Karpas-422 (cell line): ENCODE measurements at regions not wholly inside any gene's neighbourhood (a gene's known extent, or its start where the extent isn't known, plus 50 kb on each side); places are given as distances from the start of the nearest gene placed in this dataset.

ENCODE experiments used
- DNase-seq: peaks from one replicate; pipeline ENCODE4 v3.0.0-alpha.2; 2015
- H2AFZ ChIP-seq: fragments of 200-600 bp; sonication (generic); 2 replicates; pipeline ENCODE4 v1.6.1; 2014; ENCODE audit warnings: antibody characterized with exemption, low read length, mixed read lengths
- H3K27ac ChIP-seq: fragments of 200-600 bp; sonication (generic); 2 replicates; pipeline ENCODE4 v1.5.1; 2014; ENCODE audit warnings: mild to moderate bottlenecking, low read length, moderate library complexity
- H3K27me3 ChIP-seq: fragments of 200-600 bp; sonication (generic); 2 replicates; pipeline ENCODE4 v1.6.1; 2014; ENCODE audit warnings: low read length, mixed read lengths
- H3K36me3 ChIP-seq: fragments of 200-600 bp; sonication (generic); 2 replicates; pipeline ENCODE4 v1.6.1; 2014; ENCODE audit warnings: low read length, mixed read lengths; ENCODE audit not compliant: insufficient read depth
- H3K4me1 ChIP-seq: fragments of 200-600 bp; sonication (generic); 2 replicates; pipeline ENCODE4 v1.6.1; 2014; ENCODE audit warnings: mild to moderate bottlenecking, low read length, mixed read lengths
- H3K4me2 ChIP-seq: fragments of 200-600 bp; sonication (generic); 2 replicates; pipeline ENCODE4 v1.6.1; 2014; ENCODE audit warnings: low read length, low read depth, mild to moderate bottlenecking; ENCODE audit not compliant: poor library complexity, severe bottlenecking
- H3K4me3 ChIP-seq: fragments of 200-600 bp; sonication (generic); 2 replicates; pipeline ENCODE4 v1.5.1; 2014; ENCODE audit warnings: mild to moderate bottlenecking, antibody characterized with exemption, low read length, mixed read lengths
- H3K79me2 ChIP-seq: fragments of 200-600 bp; sonication (generic); 2 replicates; pipeline ENCODE4 v1.6.1; 2014; ENCODE audit warnings: mild to moderate bottlenecking, low read length, mixed read lengths
- H3K9ac ChIP-seq: fragments of 200-600 bp; sonication (generic); 2 replicates; pipeline ENCODE4 v1.6.0; 2014; ENCODE audit warnings: low read length
- H3K9me2 ChIP-seq: fragments of 200-600 bp; sonication (generic), shearing (Covaris generic); replicated peaks from 2 replicates; pipeline ENCODE4 v1.6.0; 2014; ENCODE audit warnings: mild to moderate bottlenecking, low read length, moderate library complexity; ENCODE audit not compliant: insufficient read depth
- H3K9me3 ChIP-seq: fragments of 300-700, 200-600 bp; sonication (generic); 2 replicates; pipeline ENCODE4 v1.6.1; 2014; ENCODE audit warnings: low read length, mixed read lengths
- H4K20me1 ChIP-seq: fragments of 200-600 bp; sonication (generic); 2 replicates; pipeline ENCODE4 v1.6.1; 2014; ENCODE audit warnings: mild to moderate bottlenecking, antibody characterized with exemption, low read length, low read depth; ENCODE audit not compliant: insufficient read depth

DNA sequence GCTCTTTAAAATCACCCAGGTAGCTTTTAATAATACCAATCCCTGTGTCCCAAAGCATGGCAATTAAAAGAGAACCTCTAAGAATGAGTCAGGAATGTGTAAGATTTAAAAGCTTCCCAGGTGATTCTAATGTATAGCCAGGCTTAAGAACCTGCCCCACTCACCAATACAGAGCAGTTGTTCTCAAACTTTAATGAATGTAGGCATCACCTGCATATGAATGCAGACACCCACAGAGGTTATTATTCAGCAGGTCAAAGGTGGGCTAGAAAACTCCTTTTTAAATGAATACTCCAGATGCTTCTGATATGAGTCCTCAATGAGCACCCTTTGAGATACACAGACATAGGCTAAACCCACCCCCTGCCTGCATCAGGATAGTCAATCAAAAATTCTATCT lies 298.1 kb upstream of the KCNMB2 start:
- Histone ChIP-seq H3K79me2 (no peaks in the 10 kb centered on the region), H2AFZ (no peak overlapping the region), H3K9ac (no peak overlapping the region), H3K9me3 (peaks cover 7% of the 10 kb centered on the region; the same call in 1 of the 2 replicates), H3K36me3 (no peaks in the 10 kb centered on the region), H4K20me1 (no peaks in the 10 kb centered on the region), H3K4me1 (no peaks in the 10 kb centered on the region), H3K4me3 (no peak overlapping the region), H3K27ac (no peak overlapping the region), H3K9me2 (no peaks in the 10 kb centered on the region), H3K4me2 (no peak overlapping the region), H3K27me3 (no peaks in the 10 kb centered on the region)
- no peak for DNase-seq

GRCh38 chr3:178244733-178245709 lies 291.2 kb upstream of the KCNMB2 start:
- no peaks in the 10 kb centered on the region for H3K27me3 ChIP-seq
- no peak overlapping the region for H2AFZ ChIP-seq
- H3K4me3 ChIP-seq: no peak overlapping the region
- no peak for DNase-seq
- H3K27ac ChIP-seq: no peak overlapping the region
- H3K9me3 ChIP-seq: peaks cover 7% of the 10 kb centered on the region
- H3K4me1 ChIP-seq: no peaks in the 10 kb centered on the region
- no peaks in the 10 kb centered on the region for H3K9me2 ChIP-seq
- H3K9ac ChIP-seq: no peak overlapping the region
- H3K36me3 ChIP-seq: no peaks in the 10 kb centered on the region
- no peak overlapping the region for H3K4me2 ChIP-seq
- H3K79me2 ChIP-seq: no peaks in the 10 kb centered on the region
- no peaks in the 10 kb centered on the region for H4K20me1 ChIP-seq

- Histone ChIP-seq H2AFZ (peak overlapping the region; percentile 27; the same call in 1 of the 2 replicates), H3K79me2 (no peaks in the 10 kb centered on the region), H3K36me3 (no peaks in the 10 kb centered on the region), H3K27ac (no peak overlapping the region), H4K20me1 (no peaks in the 10 kb centered on the region), H3K9me3 (peaks cover 7% of the 10 kb centered on the region), H3K4me2 (no peak overlapping the region), H3K27me3 (no peaks in the 10 kb centered on the region), H3K4me3 (no peak overlapping the region), H3K9me2 (no peaks in the 10 kb centered on the region), H3K9ac (no peak overlapping the region), H3K4me1 (no peaks in the 10 kb centered on the region)
- DNase-seq: no peak
These were observed 290.2 kb upstream of the KCNMB2 start for GRCh38 chr3:178246004-178246403.

DNA sequence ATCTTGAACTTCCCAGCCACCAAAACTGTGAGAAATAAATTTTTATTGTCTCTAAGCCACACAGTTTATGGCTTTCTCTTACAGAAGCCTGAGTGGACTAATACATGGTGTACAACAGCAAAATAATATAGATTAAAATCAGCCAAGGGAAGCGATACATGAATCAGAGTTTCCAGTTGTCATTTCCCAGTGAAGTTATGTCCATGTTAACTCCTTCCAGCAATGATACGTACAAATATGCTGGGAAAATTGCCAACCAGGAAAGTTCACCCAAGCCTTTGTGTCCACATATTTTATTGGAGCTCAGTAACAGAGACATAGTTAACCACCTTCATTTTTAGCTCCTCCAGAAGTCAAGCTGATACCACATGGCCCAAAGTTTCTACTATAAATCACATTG lies 280.9 kb upstream of the KCNMB2 start:
- Histone ChIP-seq H3K9ac (no peak overlapping the region), H3K9me2 (0 out of 2 replicates have a peak, but pooled peaks cover 5% of the 10 kb centered on the region), H3K27ac (no peak overlapping the region), H3K4me3 (no peak overlapping the region), H4K20me1 (no peaks in the 10 kb centered on the region), H3K4me1 (no peaks in the 10 kb centered on the region), H3K27me3 (no peaks in the 10 kb centered on the region), H3K36me3 (no peaks in the 10 kb centered on the region), H3K4me2 (no peak overlapping the region), H3K9me3 (peaks cover 4% of the 10 kb centered on the region; the same call in 1 of the 2 replicates), H2AFZ (no peak overlapping the region), H3K79me2 (no peaks in the 10 kb centered on the region)
- no peak for DNase-seq

DNA sequence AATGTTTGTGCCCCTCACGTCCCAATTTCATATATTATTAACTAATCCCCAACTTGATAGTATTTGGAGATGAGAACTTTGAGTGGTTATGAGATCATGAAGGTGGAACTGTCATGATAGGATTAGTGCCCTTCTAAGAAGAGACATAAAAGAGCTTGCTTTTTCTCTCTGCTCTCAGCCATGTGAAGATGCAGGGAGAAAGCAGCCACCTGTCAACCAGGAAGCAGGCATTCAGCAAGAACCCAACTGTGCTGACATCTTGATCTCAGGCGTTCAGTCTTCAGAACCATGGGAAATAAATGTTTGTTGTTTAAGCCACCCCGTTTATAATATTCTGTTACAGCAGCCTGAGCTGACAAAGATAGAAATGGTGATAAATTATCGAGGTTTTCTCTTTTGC lies 278.7 kb upstream of the KCNMB2 start:
- Histone ChIP-seq H3K9ac (no peak overlapping the region), H3K4me2 (no peak overlapping the region), H2AFZ (no peak overlapping the region)

DNA sequence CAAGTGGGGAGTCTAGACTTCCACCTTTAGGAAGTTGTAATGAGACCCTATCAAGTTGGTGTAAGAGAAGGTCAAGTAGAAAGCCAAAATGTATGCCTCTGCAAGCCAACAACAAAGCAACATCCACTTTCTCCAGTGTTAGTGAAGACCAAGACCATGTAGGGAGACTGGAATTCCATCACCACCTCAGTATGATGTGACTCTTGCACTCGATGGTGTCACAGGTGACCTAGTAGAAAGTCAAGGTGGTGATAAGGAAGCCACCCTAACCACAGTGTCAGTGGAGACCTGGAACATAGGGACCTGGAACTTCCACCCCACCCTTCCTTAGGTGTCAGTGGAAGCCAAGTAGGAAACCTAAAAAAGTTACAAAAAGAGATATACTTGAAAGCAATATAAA lies 278.1 kb upstream of the KCNMB2 start:
- Histone ChIP-seq H3K9me3 (peaks cover 4% of the 10 kb centered on the region; the same call in 1 of the 2 replicates), H3K27me3 (no peaks in the 10 kb centered on the region), H3K9ac (no peak overlapping the region), H3K79me2 (no peaks in the 10 kb centered on the region), H3K4me2 (no peak overlapping the region), H3K4me3 (no peak overlapping the region), H3K27ac (no peak overlapping the region), H3K4me1 (no peaks in the 10 kb centered on the region), H3K9me2 (0 out of 2 replicates have a peak, but pooled peaks cover 5% of the 10 kb centered on the region), H2AFZ (no peak overlapping the region), H3K36me3 (no peaks in the 10 kb centered on the region), H4K20me1 (no peaks in the 10 kb centered on the region)
- DNase-seq: no peak

More for the DNA sequence above, 278.7 kb upstream of the KCNMB2 start:
- Histone ChIP-seq H3K27ac (no peak overlapping the region), H3K4me3 (no peak overlapping the region), H3K27me3 (no peaks in the 10 kb centered on the region), H3K79me2 (no peaks in the 10 kb centered on the region), H3K36me3 (no peaks in the 10 kb centered on the region), H3K9me3 (peaks cover 4% of the 10 kb centered on the region; the same call in 1 of the 2 replicates), H3K4me1 (no peaks in the 10 kb centered on the region), H4K20me1 (no peaks in the 10 kb centered on the region), H3K9me2 (0 out of 2 replicates have a peak, but pooled peaks cover 5% of the 10 kb centered on the region)
- DNase-seq: no peak

DNA sequence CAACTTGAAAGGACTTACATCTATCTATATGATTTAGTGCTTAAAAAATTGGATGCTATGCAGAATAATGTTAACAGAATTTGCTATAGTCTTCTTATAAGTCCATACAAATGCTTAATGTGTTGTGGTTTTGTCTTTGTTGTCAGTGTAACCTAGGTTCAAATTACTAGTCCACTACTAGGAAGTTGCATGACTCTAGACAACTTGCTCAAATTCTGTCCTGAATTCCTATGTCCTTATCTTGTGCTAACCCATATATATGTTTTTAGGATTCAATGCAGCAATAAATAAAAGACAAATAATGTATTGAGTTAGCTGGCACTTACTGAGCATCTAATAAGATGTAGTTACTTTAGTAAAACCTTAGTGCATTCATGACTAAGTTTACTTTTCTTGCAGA lies 276.5 kb upstream of the KCNMB2 start:
- Histone ChIP-seq H3K9ac (no peak overlapping the region), H3K4me1 (no peaks in the 10 kb centered on the region), H3K27ac (no peak overlapping the region), H3K27me3 (no peaks in the 10 kb centered on the region), H3K4me2 (no peak overlapping the region), H2AFZ (no peak overlapping the region), H3K79me2 (no peaks in the 10 kb centered on the region), H3K36me3 (no peaks in the 10 kb centered on the region), H3K9me3 (peaks cover 4% of the 10 kb centered on the region; the same call in 1 of the 2 replicates), H4K20me1 (no peaks in the 10 kb centered on the region), H3K4me3 (no peak overlapping the region), H3K9me2 (0 out of 2 replicates have a peak, but pooled peaks cover 5% of the 10 kb centered on the region)
- no peak for DNase-seq

- Histone ChIP-seq H3K79me2 (no peaks in the 10 kb centered on the region), H3K9ac (no peak overlapping the region), H2AFZ (no peak overlapping the region), H3K4me3 (no peak overlapping the region), H3K4me1 (no peaks in the 10 kb centered on the region), H3K27me3 (no peaks in the 10 kb centered on the region), H3K36me3 (no peaks in the 10 kb centered on the region), H3K9me2 (0 out of 2 replicates have a peak, but pooled peaks cover 5% of the 10 kb centered on the region), H4K20me1 (no peaks in the 10 kb centered on the region), H3K9me3 (no peaks in the 10 kb centered on the region; the same call in 1 of the 2 replicates), H3K27ac (no peak overlapping the region), H3K4me2 (no peak overlapping the region)
- DNase-seq: no peak
These were observed 275.2 kb upstream of the KCNMB2 start for GRCh38 chr3:178260887-178261565.
